ENCODE measurements at regions not wholly inside any gene's neighbourhood (a gene's known extent, or its start where the extent isn't known, plus 50 kb on each side); places are given as distances from the start of the nearest gene placed in this dataset.

DNA sequence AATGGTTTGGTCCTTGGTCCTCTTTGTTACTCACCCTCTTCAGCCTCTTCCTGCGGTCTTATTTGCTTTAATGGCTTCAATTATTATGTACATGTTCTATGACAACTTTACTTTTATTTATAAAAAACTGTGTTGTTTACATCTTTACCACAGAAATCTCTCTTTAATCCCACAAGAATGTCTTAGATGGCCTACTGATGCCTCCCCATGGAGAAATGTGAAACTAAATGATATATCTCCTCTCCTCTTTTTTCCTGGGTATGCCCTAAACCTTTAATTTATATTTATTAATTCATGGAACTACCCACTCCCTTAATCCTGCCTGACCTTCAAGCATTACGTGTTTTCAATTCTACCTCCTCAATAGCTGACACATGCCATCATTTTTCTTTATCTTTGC lies 573.2 kb downstream of the CENPC start:
- no peak overlapping the region for H3K27ac ChIP-seq (ENCODE audit: insufficient read depth, low read depth, low read length)
- DNase-seq (ENCODE audit: low read depth, low spot score) (no peak), FAIRE-seq (no peak)
- ChIA-PET CTCF (no interaction called here), POLR2A (no interaction called here)
- intact Hi-C loops (cut with micrococcal nuclease), result no loop called here
- H3K4me1 ChIP-seq (ENCODE audit: control insufficient read depth, extremely low read depth, insufficient read depth, low read length), result no peaks in the 10 kb centered on the region
- no peaks in the 10 kb centered on the region for H3K9me3 ChIP-seq (replicated peaks; ENCODE audit: control insufficient read depth, insufficient read depth, low read length)
- no peak overlapping the region for H2AFZ ChIP-seq (ENCODE audit: low read depth, low read length)
- BruUV-seq (replicated peaks), result no TSS peak
- dilution Hi-C loops (cut with MboI; ENCODE audit: extremely low pct_ligation_motif_present, low sequenced_read_pairs), result no loop called here
- no peak overlapping the region for H3K4me2 ChIP-seq (ENCODE audit: insufficient read depth, low read length)
- no peak overlapping the region for H3K9ac ChIP-seq (replicated peaks; ENCODE audit: extremely low read depth, insufficient read depth, low read length)
- H3K4me3 ChIP-seq (replicated peaks in 1 of 3; ENCODE audit: insufficient read depth in 1 of 3, low read depth in 1 of 3, low read length in 3 of 3), result no peak overlapping the region
- H4K20me1 ChIP-seq (replicated peaks; ENCODE audit: control insufficient read depth, extremely low read depth, insufficient read depth, low read length), result no peaks in the 10 kb centered on the region
- H3K9me1 ChIP-seq (replicated peaks; ENCODE audit: control insufficient read depth, extremely low read depth, insufficient read depth, low read length), result no peaks in the 10 kb centered on the region
- no peaks in the 10 kb centered on the region for H3K27me3 ChIP-seq (ENCODE audit: control insufficient read depth in 2 of 2, insufficient read depth in 2 of 2, low read length in 2 of 2)
- TF ChIP-seq POLR2AphosphoS5 (IDR thresholded peaks at IDR 0.05; ENCODE audit: insufficient read depth, low read depth, low read length), result no peak
- TF ChIP-seq GATA2 (IDR thresholded peaks at IDR 0.05; ENCODE audit: insufficient read depth, insufficient read length, low read depth, low read length), result no peak
- no peak for TF ChIP-seq JUN (IDR thresholded peaks at IDR 0.05; ENCODE audit: borderline replicate concordance, insufficient read depth, insufficient read length, low read depth)
- no peak for TF ChIP-seq MYC (IDR thresholded peaks at IDR 0.05; ENCODE audit: low read depth, low read length)
- TF ChIP-seq EZH2 (IDR thresholded peaks at IDR 0.05; ENCODE audit: borderline replicate concordance, low read depth, low read length, severe bottlenecking), result no peak
- TF ChIP-seq MAX (IDR thresholded peaks at IDR 0.05; ENCODE audit: insufficient read depth, insufficient read length), result no peak
- no peak for TF ChIP-seq FOS (IDR thresholded peaks at IDR 0.05; ENCODE audit: borderline replicate concordance, insufficient read depth, low read length)
- TF ChIP-seq POLR2A (IDR thresholded peaks at IDR 0.05; ENCODE audit: low read depth, low read length), result no peak
- TF ChIP-seq CTCF (IDR thresholded peaks at IDR 0.05; ENCODE audit: extremely low read depth in 1 of 2, insufficient read depth in 1 of 2, low read depth in 1 of 2, low read length in 2 of 2), result no peak
- H3K36me3 ChIP-seq (ENCODE audit: control insufficient read depth in 2 of 2, extremely low read depth in 1 of 2, insufficient read depth in 2 of 2, low read length in 2 of 2), result no peaks in the 10 kb centered on the region
- H3K79me2 ChIP-seq (ENCODE audit: control insufficient read depth, insufficient read depth, low read length), result no peaks in the 10 kb centered on the region

Data from endothelial cell of umbilical vein (primary cell).